ENCODE measurements at regions not wholly inside any gene's neighbourhood (a gene's known extent, or its start where the extent isn't known, plus 50 kb on each side); places are given as distances from the start of the nearest gene placed in this dataset.

DNA sequence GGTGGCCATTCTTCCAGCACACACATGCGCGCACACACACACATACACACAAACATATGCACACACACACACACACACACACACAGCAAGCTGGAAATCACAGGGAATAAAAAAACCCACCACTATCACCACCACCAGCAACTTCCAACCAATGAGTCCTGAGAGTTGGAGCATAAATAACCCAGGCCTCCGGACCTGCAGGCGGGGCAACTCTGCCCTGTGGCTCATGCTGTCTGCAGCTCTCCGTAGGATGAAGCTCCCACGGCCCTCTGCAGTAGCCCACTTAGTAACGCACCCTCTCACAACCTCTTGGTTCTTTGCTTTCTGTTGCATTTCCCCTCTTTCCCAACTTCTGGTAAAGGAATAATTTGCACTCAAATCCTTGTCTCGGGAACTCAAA is 275.2 kb downstream of the PREX1 start:
- TF ChIP-seq, protein P1, sequence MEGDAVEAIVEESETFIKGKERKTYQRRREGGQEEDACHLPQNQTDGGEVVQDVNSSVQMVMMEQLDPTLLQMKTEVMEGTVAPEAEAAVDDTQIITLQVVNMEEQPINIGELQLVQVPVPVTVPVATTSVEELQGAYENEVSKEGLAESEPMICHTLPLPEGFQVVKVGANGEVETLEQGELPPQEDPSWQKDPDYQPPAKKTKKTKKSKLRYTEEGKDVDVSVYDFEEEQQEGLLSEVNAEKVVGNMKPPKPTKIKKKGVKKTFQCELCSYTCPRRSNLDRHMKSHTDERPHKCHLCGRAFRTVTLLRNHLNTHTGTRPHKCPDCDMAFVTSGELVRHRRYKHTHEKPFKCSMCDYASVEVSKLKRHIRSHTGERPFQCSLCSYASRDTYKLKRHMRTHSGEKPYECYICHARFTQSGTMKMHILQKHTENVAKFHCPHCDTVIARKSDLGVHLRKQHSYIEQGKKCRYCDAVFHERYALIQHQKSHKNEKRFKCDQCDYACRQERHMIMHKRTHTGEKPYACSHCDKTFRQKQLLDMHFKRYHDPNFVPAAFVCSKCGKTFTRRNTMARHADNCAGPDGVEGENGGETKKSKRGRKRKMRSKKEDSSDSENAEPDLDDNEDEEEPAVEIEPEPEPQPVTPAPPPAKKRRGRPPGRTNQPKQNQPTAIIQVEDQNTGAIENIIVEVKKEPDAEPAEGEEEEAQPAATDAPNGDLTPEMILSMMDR (IDR thresholded peaks at IDR 0.05; ENCODE audit: low read depth, low read length) = no peak
- no peak for TF ChIP-seq EZH2phosphoT487 (IDR thresholded peaks at IDR 0.05; ENCODE audit: low read depth)
